HG03565 (cell line): ENCODE measurements at regions not wholly inside any gene's neighbourhood (a gene's known extent, or its start where the extent isn't known, plus 50 kb on each side); places are given as distances from the start of the nearest gene placed in this dataset.
"Not testable (repeated sequence)": the region's sequence is repeated elsewhere in the genome, so short reads cannot be mapped to it uniquely, and the experiment has no call there.

Experiments
- ATAC-seq: cut with Tn5 transposase; IDR thresholded peaks from one replicate; pipeline ENCODE4 v1.9.1; 2021; ENCODE audit warnings: mild to moderate bottlenecking, moderate library complexity; ENCODE audit not compliant: unreplicated experiment

GRCh38 chr2:53130441-53130943, 637.1 kb upstream of the CHAC2 start:
- ATAC-seq: peak; percentile 72

DNA sequence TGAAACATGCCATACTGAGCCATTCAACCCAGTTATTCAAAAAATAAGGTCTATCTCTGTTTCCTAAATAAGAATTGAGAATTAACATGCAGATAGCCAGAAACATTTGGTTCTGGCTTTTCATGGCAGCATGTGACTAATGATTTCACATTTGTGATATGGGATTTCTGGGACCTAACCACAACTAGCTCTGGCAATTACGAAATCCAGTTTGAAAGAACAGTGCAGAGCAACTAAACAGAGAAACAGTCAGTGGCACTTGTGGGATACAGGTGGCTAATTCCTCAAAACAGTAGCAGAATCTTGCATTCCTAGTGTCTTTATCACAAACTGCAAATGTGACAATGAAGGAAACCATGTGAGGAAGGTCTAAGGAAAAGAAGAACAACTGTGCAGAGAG, 637.8 kb upstream of the CHAC2 start:
- no peak for ATAC-seq

DNA sequence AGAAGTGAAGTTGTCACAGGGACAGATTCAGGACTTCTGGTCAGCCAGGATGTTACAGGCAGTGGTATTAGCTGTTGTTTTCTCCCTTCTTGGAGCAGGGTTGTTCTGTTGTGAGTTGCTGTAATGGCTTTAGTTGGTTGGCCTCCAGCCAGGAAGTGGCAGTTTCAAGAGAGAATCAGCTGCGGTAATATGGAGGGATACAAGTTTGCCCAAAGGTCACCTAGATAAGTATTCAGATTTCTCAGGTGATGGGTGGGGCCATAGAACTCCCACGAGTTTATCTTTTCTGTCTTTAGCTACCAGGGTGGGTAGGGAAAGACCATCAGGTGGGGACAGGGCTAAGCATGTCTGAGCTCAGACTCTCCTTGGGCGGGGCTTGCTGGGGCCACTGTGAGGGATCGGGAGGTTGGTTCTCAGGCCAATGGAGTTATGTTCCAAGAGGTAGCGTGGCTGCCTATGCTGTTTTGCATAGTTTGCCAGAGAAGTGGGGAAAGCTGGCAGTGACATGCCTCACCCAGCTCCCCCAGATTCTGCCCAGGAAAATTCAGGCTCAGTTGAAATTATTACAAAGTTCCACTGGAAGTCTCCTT, 640.4 kb upstream of the CHAC2 start:
- ATAC-seq: no peak

DNA sequence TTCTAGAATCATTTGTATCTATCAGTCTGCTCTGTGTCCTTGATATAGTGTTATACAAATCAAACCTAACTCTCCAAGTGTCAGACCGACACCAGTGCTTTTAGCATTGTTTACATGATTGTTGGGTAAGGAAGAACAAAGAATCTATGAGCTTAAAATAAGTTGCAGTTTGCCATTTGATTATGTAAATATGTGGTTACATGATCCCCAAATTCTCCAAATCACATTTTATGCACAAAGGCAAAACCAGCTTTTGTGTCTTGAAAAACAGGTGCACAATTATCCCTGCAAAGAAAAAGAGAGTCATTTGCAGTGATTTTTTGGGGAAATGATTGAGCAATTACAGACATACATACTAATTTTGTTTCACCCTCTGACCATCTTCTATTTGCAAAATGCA, 652.6 kb upstream of the CHAC2 start:
- ATAC-seq: no peak

DNA sequence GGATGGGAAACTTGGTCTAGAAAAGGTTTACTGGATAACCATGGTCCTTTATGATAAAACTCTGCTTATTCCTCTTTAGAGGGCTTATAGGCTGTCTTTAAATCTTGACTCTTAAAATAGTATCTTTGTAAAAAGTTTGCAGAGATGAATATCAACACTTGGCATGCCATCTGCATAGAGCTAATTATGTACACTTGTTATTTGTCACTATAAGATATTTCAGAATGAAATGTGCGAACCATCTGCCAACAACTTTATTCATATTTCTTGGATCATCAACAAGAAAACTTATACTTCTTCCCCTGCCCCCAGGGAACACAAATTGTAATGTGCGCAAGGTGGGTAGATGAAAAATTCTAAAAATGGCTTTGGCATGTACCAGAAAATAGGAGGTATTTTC, 653.0 kb upstream of the CHAC2 start:
- ATAC-seq: no peak

DNA sequence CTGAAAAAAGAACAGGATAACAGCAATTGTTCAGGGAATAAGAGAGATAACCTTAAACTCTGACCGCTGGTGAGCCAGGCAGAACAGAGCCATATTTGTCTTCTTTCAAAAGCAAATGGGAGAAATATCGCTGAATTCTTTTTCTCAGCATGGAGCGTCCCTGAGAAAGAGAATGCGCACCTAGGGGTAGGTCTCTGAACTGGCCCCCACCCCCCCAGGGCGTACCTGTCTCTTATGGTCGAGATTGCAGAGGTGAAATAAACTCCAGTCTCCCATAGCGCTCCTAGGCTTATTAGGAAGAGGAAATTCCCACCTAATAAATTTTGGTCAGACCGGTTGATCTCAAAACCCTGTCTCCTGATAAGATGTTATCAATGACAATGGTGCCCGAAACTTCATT, 655.2 kb upstream of the CHAC2 start:
- ATAC-seq: not testable (repeated sequence)

DNA sequence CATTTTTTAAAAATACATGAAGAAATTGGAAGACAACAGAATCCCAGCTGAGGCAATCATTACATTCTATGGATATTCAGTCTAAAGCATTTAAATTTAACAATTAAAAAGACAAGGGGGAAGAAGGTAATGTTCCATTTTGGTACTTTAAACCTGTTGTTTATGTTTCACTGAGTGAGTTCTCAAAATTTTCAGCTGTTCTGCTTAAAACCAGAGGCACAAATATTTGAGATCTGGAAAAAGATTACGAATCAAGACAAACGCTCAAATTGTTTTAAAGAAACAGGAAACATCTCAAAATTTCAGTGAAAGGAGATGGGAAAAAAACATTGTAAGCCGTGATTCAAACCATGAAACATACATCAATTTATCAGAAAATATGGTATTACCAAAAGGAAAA, 656.2 kb upstream of the CHAC2 start:
- ATAC-seq: no peak

GRCh38 chr2:53111004-53111403, 656.6 kb upstream of the CHAC2 start:
- ATAC-seq: no peak

GRCh38 chr2:53108246-53108645, 659.4 kb upstream of the CHAC2 start:
- ATAC-seq: no peak

GRCh38 chr2:53104263-53104662, 663.3 kb upstream of the CHAC2 start:
- no peak for ATAC-seq

DNA sequence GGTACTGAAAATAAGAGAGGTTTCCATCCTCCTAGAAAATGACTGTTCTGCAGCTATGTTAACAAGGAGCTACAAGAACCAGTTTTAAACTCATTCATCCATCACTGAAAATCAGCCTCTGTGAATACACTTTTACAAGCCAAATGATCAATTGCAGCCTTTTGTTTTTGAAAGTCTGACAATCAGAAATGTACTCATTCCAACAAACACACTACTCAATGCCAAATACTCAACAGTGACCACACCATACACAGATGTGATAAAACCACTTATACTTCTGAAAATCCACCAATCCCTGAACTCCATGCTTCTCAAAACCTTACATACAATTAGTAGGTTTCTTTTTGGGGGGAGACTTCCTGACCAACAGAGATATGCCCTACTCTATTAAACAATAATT, 663.9 kb upstream of the CHAC2 start:
- no peak for ATAC-seq

DNA sequence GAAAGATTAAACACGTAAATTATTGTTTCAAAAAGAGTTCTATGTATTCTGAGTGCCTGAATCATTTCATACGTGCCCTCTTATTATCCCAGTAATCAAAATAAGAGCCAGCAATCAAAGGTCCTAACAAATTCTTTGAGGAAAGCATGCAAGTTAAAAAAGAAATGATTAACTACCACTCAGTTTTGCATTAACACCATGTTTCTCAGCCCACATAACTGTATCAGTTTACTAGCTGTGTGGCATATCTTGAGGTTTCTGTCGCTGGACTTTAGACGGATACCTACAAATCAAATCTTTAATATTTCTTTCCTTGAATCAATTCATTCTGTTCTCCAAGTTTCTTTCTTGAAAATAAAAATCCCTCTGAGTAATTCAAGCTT, 668.9 kb upstream of the CHAC2 start:
- ATAC-seq: no peak

DNA sequence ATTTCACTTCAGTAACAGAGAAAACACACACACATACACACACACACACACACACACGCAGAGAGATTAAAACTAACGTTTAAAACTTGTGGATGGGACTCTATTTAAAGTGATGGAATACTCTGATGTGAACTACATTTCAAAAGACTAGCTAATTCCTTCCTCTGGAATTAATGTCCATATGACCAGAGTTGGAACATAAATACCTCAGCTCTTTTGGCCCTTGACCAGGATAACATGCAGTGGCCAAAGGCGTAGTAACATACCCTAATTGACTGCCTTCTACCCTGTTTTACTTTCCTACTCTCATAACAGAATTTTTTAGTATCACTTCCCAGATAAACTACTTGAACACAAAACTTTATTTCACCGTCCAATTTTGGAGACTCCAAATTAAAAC, 671.3 kb upstream of the CHAC2 start:
- no peak for ATAC-seq

GRCh38 chr2:53095664-53096063, 671.9 kb upstream of the CHAC2 start:
- ATAC-seq: no peak

DNA sequence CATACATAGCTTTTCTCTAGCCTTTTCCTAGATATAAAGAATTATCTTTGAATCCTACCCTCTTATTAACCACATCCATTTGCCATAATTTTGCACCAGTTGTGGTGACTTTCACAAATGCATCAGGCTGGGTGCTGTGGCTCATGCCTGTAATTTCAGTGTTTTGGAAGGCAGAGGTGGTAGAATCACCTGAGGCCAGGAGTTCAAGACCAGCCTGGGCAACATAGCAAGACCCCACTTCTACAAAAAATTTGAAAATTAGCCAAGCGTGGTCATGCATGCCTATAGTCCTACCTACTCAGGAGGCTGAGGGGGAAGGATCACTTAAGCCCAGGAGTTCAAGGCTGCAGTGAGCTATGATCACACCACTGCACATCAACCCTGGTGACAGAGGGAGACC, 672.4 kb upstream of the CHAC2 start:
- no peak for ATAC-seq

DNA sequence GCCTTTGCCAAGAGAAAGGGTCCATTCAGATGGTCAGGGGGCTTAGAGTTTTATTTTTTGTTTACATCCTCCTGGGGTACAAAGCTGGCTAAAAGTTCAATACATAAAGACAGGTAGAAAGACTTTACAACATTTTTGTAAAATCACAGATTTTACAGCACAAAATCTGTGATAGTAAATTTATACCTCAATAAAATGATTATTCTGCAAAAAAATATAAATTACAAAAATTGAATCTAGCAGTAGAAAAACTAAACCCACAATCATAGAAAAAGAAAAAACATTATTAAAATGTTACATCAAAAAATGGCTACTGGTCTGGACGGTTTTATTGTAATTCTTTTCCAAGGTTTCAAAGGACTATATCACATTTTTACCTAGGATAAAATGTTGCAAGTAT, 674.2 kb upstream of the CHAC2 start:
- ATAC-seq: no peak

GRCh38 chr2:53091183-53091582, 676.4 kb upstream of the CHAC2 start:
- ATAC-seq: no peak

DNA sequence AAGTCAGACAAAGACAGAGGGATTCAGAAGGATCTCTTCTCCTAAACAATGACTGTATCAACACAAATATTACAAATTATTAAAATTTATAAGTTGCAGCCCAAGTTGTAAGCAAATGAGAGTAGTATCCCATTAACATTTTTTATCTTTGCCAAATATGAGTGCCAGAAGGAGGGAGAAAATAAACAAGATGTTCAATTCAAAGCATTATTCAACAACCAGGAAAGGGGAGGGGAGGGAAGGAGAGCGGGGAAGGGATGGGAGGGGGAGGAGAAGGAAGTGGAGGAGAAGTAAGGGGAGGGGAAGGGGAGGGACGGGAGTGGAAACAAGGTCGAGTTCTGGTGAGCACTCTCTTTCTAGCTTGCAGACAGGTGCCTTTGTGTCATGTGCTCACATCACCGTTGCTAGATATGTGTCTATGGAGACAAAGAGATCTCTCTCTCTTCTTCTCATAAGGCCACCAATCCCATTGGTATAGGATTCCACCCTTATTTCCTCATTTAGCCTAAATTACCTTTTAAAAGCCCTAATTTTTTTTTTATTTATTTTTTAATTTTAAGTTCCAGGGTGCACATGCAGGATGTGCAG, 679.6 kb upstream of the CHAC2 start:
- ATAC-seq: no peak

DNA sequence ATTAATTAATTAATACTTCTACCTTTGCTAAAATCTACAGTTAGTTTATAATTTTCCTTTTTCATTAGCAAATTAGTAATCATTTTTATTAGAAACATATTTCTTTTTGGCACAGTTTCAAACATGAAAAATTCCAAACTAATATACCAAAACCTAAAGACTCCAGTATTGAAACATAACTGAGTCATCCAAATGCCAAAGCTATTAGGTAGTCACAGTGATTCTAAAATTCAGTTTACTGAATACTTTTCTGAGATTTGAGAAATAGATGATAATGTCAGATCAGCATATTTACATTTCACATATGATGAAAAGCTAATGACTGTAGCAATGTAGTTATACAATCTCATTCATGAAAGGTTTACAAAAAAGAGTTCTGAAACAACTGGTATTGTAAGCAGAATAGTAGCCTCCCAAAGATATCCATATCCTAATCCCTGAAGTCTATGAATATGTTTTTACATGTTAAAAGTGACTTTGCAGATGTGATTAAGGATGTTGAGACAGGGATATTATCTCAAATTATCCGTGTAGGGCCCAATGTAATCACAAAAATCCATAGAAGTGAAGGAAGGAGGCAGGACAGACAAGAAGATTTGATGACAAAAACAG, 680.2 kb upstream of the CHAC2 start:
- ATAC-seq: no peak

GRCh38 chr2:53077413-53077812, 690.2 kb upstream of the CHAC2 start:
- ATAC-seq: no peak

- no peak for ATAC-seq
These were observed 691.8 kb upstream of the CHAC2 start for GRCh38 chr2:53075760-53076159.

GRCh38 chr2:53067533-53067932, 700.1 kb upstream of the CHAC2 start:
- ATAC-seq: no peak

DNA sequence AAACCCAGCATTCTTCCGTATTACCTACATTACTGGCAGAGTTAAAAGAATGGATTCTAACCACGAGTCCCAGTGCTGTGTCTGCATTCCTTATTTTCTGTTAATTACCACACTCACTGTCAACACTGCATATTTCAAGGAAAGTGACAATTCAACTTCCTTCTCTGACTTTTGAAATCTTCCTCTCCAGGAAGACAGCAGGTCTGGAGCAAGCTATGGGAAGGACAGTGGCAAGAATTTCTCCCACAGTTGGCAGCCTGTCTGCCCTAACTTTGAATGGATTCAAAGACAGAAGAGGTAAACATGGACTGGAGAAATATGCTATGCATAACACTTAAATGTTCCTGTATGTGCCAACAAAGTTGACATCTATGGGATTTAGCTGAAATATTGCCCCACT, 700.5 kb upstream of the CHAC2 start:
- no peak for ATAC-seq
